ENCODE measurements at regions not wholly inside any gene's neighbourhood (a gene's known extent, or its start where the extent isn't known, plus 50 kb on each side); places are given as distances from the start of the nearest gene placed in this dataset.

GRCh38 chr1:14403961-14404645 lies 194.4 kb upstream of the KAZN start:
- no peak for TF ChIP-seq CTCF (IDR thresholded peaks at IDR 0.05)
- no peak for TF ChIP-seq POLR2A (IDR thresholded peaks at IDR 0.05; ENCODE audit: low read depth)
